Ovary (tissue), 3 donors: ENCODE measurements at regions not wholly inside any gene's neighbourhood (a gene's known extent, or its start where the extent isn't known, plus 50 kb on each side); places are given as distances from the start of the nearest gene placed in this dataset.

Source experiments
- CTCF ChIP-seq, 3 donors: fragments of 450-650 bp in 2 of 3; fragments of 200-600 bp in 1 of 3; IDR thresholded peaks; one replicate each; pipeline versions ENCODE4 v1.5.1 to v1.8.0; 2016 to 2022; ENCODE audit warnings: antibody characterized with exemption in 3 of 3, mild to moderate bottlenecking in 1 of 3
- EP300 ChIP-seq: sonication (generic); formaldehyde crosslinking; IDR thresholded peaks from one replicate; pipeline ENCODE4 v1.6.1; 2017; ENCODE audit warnings: antibody characterized with exemption
- POLR2A ChIP-seq: fragments of 450-650 bp; IDR thresholded peaks from one replicate; pipeline ENCODE4 v1.6.1; 2017; ENCODE audit warnings: antibody characterized with exemption, mild to moderate bottlenecking, moderate library complexity
- donor health status: DM: no; HTN: no; CAD: no.

DNA sequence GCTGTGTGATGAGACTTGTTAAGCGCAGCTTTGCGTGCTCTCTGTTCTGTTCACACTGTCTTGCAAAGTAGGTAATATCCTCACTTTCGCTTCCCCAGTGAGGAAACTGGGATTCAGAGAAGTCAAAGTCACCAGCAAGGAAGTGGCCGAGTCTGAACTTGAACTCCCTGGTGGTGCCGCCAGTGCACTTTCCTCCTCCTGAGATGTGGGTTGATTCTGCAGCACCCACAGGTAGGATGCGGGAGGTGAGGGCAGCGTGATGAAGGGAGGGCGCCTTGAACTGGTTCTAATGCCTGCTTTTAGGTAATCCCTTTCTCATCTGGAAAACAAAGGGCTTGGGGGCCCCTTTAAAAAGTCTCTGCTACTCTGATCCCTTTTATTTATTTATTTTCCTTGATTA lies 54.9 kb upstream of the IGF1 start:
- no peak for TF ChIP-seq CTCF (IDR thresholded peaks at IDR 0.05)
- TF ChIP-seq POLR2A = no peak
- no peak for TF ChIP-seq EP300
